B cell (primary cell): ENCODE measurements at regions not wholly inside any gene's neighbourhood (a gene's known extent, or its start where the extent isn't known, plus 50 kb on each side); places are given as distances from the start of the nearest gene placed in this dataset.

Experiments
- ATAC-seq: fragments of 200-7000 bp; cut with Tn5 transposase; one replicate; pipeline ENCODE4 v1.10.0; 2021; ENCODE audit warnings: low read depth, mild to moderate bottlenecking, moderate number of reproducible peaks, moderate library complexity
- CTCF ChIA-PET: fragments of 350-600 bp; sonication (Branson Sonifier 250); formaldehyde crosslinking; loops from one replicate; lab custom pipeline; 2021; ENCODE audit warnings: antibody characterized with exemption, inconsistent platforms; lab: Charles Lee
- POLR2A ChIA-PET: fragments of 350-600 bp; sonication (Branson Sonifier 250); formaldehyde crosslinking; loops from one replicate; lab custom pipeline; 2021; ENCODE audit warnings: antibody characterized with exemption; lab: Charles Lee
- DNase-seq: peaks from one replicate; pipeline ENCODE4 v3.0.0; 2013
- H2AFZ ChIP-seq: 2 replicates; pipeline ENCODE4 v1.6.1; 2012; ENCODE audit warnings: mild to moderate bottlenecking, low read depth, low read length; ENCODE audit not compliant: insufficient read depth, poor library complexity, severe bottlenecking
- H3K27ac ChIP-seq, 2 donors: 1 replicate in 1 of 2; 2 replicates in 1 of 2; pipeline ENCODE4 v1.5.1; 2012 to 2013; ENCODE audit warnings: low read length in 2 of 2, mild to moderate bottlenecking in 2 of 2, moderate library complexity in 1 of 2
- H3K27me3 ChIP-seq, 4 experiments: fragments of 200-600 bp in 1 of 4; sonication (generic) in 1 of 4; replicated peaks in 1 of 4; 1 replicate in 2 of 4; 2 replicates in 2 of 4; pipeline versions ENCODE4 v1.6.1 to v1.7.0; 2013 to 2016; ENCODE audit warnings: low read length in 3 of 4, mild to moderate bottlenecking in 2 of 4, mixed read lengths in 1 of 4, moderate library complexity in 1 of 4; ENCODE audit not compliant: insufficient read depth in 4 of 4, control insufficient read depth in 3 of 4; ENCODE audit errors: control extremely low read depth in 1 of 4
- H3K36me3 ChIP-seq, 2 experiments: replicated peaks in 1 of 2; 1 replicate in 1 of 2; 2 replicates in 1 of 2; pipeline versions ENCODE4 v1.6.1 to v1.7.1; 2013; ENCODE audit warnings: low read length in 1 of 2; ENCODE audit not compliant: insufficient read depth in 2 of 2, control insufficient read depth in 1 of 2; ENCODE audit errors: control extremely low read depth in 1 of 2, extremely low read depth in 1 of 2
- H3K4me1 ChIP-seq, 2 donors: fragments of 200-600 bp in 1 of 2; sonication (generic) in 1 of 2; 1 replicate in 1 of 2; 2 replicates in 1 of 2; pipeline versions ENCODE4 v1.5.1 to v1.6.1; 2013 to 2017; ENCODE audit warnings: low read length in 2 of 2; ENCODE audit not compliant: control insufficient read depth in 2 of 2, insufficient read depth in 2 of 2
- H3K4me2 ChIP-seq: replicated peaks from 2 replicates; pipeline ENCODE3; 2012; ENCODE audit warnings: mild to moderate bottlenecking, low read depth, low read length; ENCODE audit not compliant: poor library complexity, severe bottlenecking
- H3K4me3 ChIP-seq, 5 experiments: fragments of 200-600 bp in 1 of 5; sonication (generic) in 1 of 5; 1 replicate in 3 of 5; 2 replicates in 2 of 5; pipeline versions ENCODE4 v1.5.1 to v1.7.0; 2011 to 2016; ENCODE audit warnings: low read length in 4 of 5, mild to moderate bottlenecking in 4 of 5, low read depth in 2 of 5, control low read depth in 1 of 5, moderate library complexity in 1 of 5; ENCODE audit not compliant: insufficient read depth in 1 of 5; ENCODE audit errors: control extremely low read depth in 1 of 5, extremely low read depth in 1 of 5
- H3K79me2 ChIP-seq: fragments of 200-600 bp; sonication (generic); one replicate; pipeline ENCODE4 v1.6.0; 2016; ENCODE audit warnings: low read length; ENCODE audit not compliant: control insufficient read depth, insufficient read depth
- H3K9ac ChIP-seq: fragments of 200-600 bp; sonication (generic); 2 replicates; pipeline ENCODE4 v1.6.1; 2017; ENCODE audit warnings: mild to moderate bottlenecking, low read length, moderate library complexity
- H3K9me3 ChIP-seq, 3 donors: one replicate each; pipeline versions ENCODE4 v1.6.1 to v1.7.1; 2013; ENCODE audit warnings: low read length in 2 of 3; ENCODE audit not compliant: control insufficient read depth in 2 of 3, insufficient read depth in 1 of 3; ENCODE audit errors: control extremely low read depth in 1 of 3
- H4K20me1 ChIP-seq: 2 replicates; pipeline ENCODE4 v1.6.0; 2012; ENCODE audit warnings: mild to moderate bottlenecking, low read length; ENCODE audit not compliant: insufficient read depth, control insufficient read depth, poor library complexity, severe bottlenecking
- H3K27ac Mint-ChIP-seq: one replicate; pipeline ENCODE4 v1.8.0; 2021; ENCODE audit warnings: mixed read lengths
- H3K27me3 Mint-ChIP-seq: one replicate; pipeline ENCODE4 v1.8.0; 2021; ENCODE audit warnings: mixed read lengths
- H3K4me1 Mint-ChIP-seq: one replicate; pipeline ENCODE4 v1.8.0; 2021; ENCODE audit warnings: mixed read lengths
- H3K4me3 Mint-ChIP-seq: one replicate; pipeline ENCODE4 v1.8.0; 2021; ENCODE audit warnings: mixed read lengths
- H3K9me3 Mint-ChIP-seq: one replicate; pipeline ENCODE4 v1.8.0; 2022; ENCODE audit warnings: mixed read lengths; ENCODE audit not compliant: insufficient read depth
- CTCF ChIP-seq: fragments of 200-600 bp; IDR thresholded peaks from one replicate; pipeline ENCODE4 v1.8.0; 2022; ENCODE audit warnings: antibody characterized with exemption, mild to moderate bottlenecking
- EZH2 ChIP-seq: IDR thresholded peaks from 2 replicates; pipeline ENCODE4 v1.6.1; 2012; ENCODE audit warnings: borderline replicate concordance, low read depth, mild to moderate bottlenecking, moderate library complexity, low read length; ENCODE audit not compliant: insufficient read depth, poor library complexity, severe bottlenecking
- WGBS: methylation state at CpG from one replicate; pipeline ENCODE4 v1.1.5; 2013; ENCODE audit warnings: missing lambda C conversion rate; ENCODE audit not compliant: insufficient coverage; 5-methylcytosine and 5-hydroxymethylcytosine counted together
- intact Hi-C: fragments of 100-400 bp; cut with micrococcal nuclease; formaldehyde crosslinking; loops from one replicate; pipeline ENCODE4 v1.10.0; 2022

- Mint-ChIP-seq H3K4me3 (no peak overlapping the region), H3K9me3 (no peaks in the 10 kb centered on the region), H3K27me3 (peaks cover 16% of the 10 kb centered on the region), H3K27ac (no peak overlapping the region), H3K4me1 (no peaks in the 10 kb centered on the region)
- H2AFZ ChIP-seq = no peak overlapping the region
- 87% methylated on average over 3 of the region's 4 CpGs for WGBS
- POLR2A ChIA-PET = no interaction called here
- no peak overlapping the region for H3K4me3 ChIP-seq
- no peaks in the 10 kb centered on the region for H3K36me3 ChIP-seq
- no peak overlapping the region for H3K9ac ChIP-seq
- ATAC-seq = no peak
- TF ChIP-seq EZH2 (no peak), CTCF (no peak)
- no peaks in the 10 kb centered on the region for H3K4me1 ChIP-seq
- intact Hi-C loops = no loop called here
- H3K27ac ChIP-seq = no peak overlapping the region
- CTCF ChIA-PET = no interaction called here
- H4K20me1 ChIP-seq = no peaks in the 10 kb centered on the region
- no peak overlapping the region for H3K4me2 ChIP-seq
- DNase-seq = no peak
- H3K79me2 ChIP-seq = no peaks in the 10 kb centered on the region
- H3K27me3 ChIP-seq = peaks cover 0 to 7% (median 0%) of the 10 kb centered on the region in 4 experiments
- no peaks in the 10 kb centered on the region for H3K9me3 ChIP-seq
These were observed 67.6 kb upstream of the GRIN2B start for GRCh38 chr12:14048941-14049545.

GRCh38 chr12:14057895-14058294, 76.5 kb upstream of the GRIN2B start:
- 84% methylated on average over 6 of the region's 7 CpGs for WGBS
- ChIA-PET CTCF (interaction anchor here (0.9 kb wide), 1 partner anchor 109 kb away, joined by 4 read pairs; no protein-coding TSS in a partner anchor), POLR2A (no interaction called here)
- no peaks in the 10 kb centered on the region for H3K4me1 Mint-ChIP-seq
- no peak for DNase-seq
- TF ChIP-seq CTCF (no peak), EZH2 (no peak)
- no peak overlapping the region for H3K9ac ChIP-seq
- H2AFZ ChIP-seq = no peak overlapping the region
- no peaks in the 10 kb centered on the region for H3K4me1 ChIP-seq
- no peaks in the 10 kb centered on the region for H3K9me3 Mint-ChIP-seq
- H3K27me3 ChIP-seq = peaks cover 0 to 2% (median 0%) of the 10 kb centered on the region in 4 experiments
- no peak overlapping the region for H3K27ac Mint-ChIP-seq
- no peaks in the 10 kb centered on the region for H3K36me3 ChIP-seq
- intact Hi-C loops = no loop called here
- no peak overlapping the region for H3K4me3 Mint-ChIP-seq
- H3K27me3 Mint-ChIP-seq = peaks cover 19% of the 10 kb centered on the region
- H3K9me3 ChIP-seq = no peaks in the 10 kb centered on the region
- no peak overlapping the region for H3K4me2 ChIP-seq
- no peak overlapping the region for H3K4me3 ChIP-seq
- H4K20me1 ChIP-seq = no peaks in the 10 kb centered on the region
- H3K27ac ChIP-seq = no peak overlapping the region
- H3K79me2 ChIP-seq = no peaks in the 10 kb centered on the region
- ATAC-seq = no peak
